Nephron progenitor cell (in vitro differentiated cells): ENCODE measurements at regions not wholly inside any gene's neighbourhood (a gene's known extent, or its start where the extent isn't known, plus 50 kb on each side); places are given as distances from the start of the nearest gene placed in this dataset.

Experiments used
- DNase-seq: peaks from one replicate; pipeline ENCODE4 v3.0.0; 2021
- H3K27ac Mint-ChIP-seq: 2 replicates; pipeline ENCODE4 v1.8.0; 2021; ENCODE audit warnings: mild to moderate bottlenecking, moderate library complexity, mixed read lengths
- H3K27me3 Mint-ChIP-seq: 2 replicates; pipeline ENCODE4 v1.8.0; 2021; ENCODE audit warnings: mild to moderate bottlenecking, low read depth, mixed read lengths; ENCODE audit not compliant: poor library complexity
- H3K36me3 Mint-ChIP-seq: 2 replicates; pipeline ENCODE4 v1.8.0; 2021; ENCODE audit warnings: low read depth, mixed read lengths
- H3K4me1 Mint-ChIP-seq: 2 replicates; pipeline ENCODE4 v1.8.0; 2021; ENCODE audit warnings: mixed read lengths
- H3K4me3 Mint-ChIP-seq: 2 replicates; pipeline ENCODE4 v1.8.0; 2021; ENCODE audit warnings: mild to moderate bottlenecking, moderate library complexity, mixed read lengths
- H3K9me3 Mint-ChIP-seq: 2 replicates; pipeline ENCODE4 v1.8.0; 2021; ENCODE audit warnings: mild to moderate bottlenecking, moderate library complexity, mixed read lengths
- TF ChIP-seq, protein P1 (sequence below): fragments of 200-600 bp; sonication (generic); IDR thresholded peaks from 2 replicates; pipeline ENCODE4 v1.5.0; 2021; ENCODE audit warnings: antibody characterized with exemption

DNA sequence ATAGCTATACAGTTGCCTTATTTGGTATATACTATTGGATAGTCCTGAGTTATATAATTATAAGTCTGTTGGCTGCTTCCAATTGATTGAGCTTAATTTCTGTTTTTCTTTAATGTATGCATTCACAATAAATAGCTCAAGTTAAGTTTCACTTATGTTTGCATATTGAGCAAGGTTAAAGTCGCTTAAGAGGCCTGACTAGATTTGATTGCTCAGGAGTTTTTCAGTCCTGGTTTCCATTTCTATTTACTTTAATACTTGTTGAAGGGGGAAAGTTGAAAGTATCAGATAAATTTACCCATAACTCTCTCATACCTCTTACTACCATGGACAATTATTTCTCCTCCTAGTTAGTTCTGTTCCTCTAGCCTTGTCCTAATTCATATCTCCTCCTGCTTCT lies 294.7 kb downstream of the ARL4A start:
- Mint-ChIP-seq H3K9me3 (no peaks in the 10 kb centered on the region), H3K4me1 (no peaks in the 10 kb centered on the region)
- TF ChIP-seq, protein P1, sequence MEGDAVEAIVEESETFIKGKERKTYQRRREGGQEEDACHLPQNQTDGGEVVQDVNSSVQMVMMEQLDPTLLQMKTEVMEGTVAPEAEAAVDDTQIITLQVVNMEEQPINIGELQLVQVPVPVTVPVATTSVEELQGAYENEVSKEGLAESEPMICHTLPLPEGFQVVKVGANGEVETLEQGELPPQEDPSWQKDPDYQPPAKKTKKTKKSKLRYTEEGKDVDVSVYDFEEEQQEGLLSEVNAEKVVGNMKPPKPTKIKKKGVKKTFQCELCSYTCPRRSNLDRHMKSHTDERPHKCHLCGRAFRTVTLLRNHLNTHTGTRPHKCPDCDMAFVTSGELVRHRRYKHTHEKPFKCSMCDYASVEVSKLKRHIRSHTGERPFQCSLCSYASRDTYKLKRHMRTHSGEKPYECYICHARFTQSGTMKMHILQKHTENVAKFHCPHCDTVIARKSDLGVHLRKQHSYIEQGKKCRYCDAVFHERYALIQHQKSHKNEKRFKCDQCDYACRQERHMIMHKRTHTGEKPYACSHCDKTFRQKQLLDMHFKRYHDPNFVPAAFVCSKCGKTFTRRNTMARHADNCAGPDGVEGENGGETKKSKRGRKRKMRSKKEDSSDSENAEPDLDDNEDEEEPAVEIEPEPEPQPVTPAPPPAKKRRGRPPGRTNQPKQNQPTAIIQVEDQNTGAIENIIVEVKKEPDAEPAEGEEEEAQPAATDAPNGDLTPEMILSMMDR = no peak

DNA sequence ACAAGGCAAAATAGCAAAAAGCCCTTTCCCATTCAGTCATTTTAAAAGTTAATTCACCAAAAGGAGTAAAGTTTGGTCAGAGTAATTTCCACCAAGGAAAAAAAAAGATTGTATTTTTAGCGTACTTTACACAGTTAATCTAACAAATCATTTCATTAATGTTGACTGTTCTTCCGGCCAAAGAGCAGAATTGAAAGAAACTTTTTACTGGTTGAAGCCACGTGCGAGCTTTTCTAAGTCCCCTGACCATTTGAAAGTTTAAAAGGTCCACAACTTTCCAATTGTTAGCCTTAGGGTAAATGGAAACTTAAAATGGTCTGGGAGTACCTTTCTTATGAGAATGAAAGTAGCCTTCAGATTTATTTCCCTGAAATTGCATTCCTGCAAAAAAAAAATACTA lies 296.7 kb downstream of the ARL4A start:
- Mint-ChIP-seq H3K9me3 (no peaks in the 10 kb centered on the region), H3K4me1 (peaks cover 7% of the 10 kb centered on the region)

More for the DNA sequence above, 294.7 kb downstream of the ARL4A start:
- no peaks in the 10 kb centered on the region for H3K27me3 Mint-ChIP-seq
- H3K4me3 Mint-ChIP-seq = no peak overlapping the region
- DNase-seq = no peak
- no peaks in the 10 kb centered on the region for H3K36me3 Mint-ChIP-seq
- no peak overlapping the region for H3K27ac Mint-ChIP-seq

DNA sequence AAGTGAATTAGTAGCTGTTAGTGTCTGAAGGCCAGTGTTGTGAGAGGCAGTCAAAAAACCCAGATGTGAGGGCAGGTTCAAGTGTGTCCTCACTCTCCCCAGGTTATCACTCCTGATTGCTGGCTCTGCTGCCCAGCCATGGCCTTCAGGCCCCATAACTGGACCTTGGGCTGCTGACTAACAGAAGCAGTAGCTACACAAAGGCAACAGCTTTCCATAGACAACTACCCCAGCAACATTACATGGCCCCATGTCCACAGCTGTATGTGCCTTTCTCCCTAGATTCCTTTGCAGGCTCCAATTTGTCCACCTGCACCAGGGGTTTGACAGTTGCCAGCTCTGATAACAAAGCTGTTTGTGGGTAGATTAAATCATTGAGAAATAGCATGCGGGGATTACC lies 297.8 kb downstream of the ARL4A start:
- TF ChIP-seq, protein P1 = no peak
- Mint-ChIP-seq H3K4me3 (no peak overlapping the region), H3K4me1 (peaks cover 16% of the 10 kb centered on the region), H3K9me3 (no peaks in the 10 kb centered on the region), H3K27ac (no peak overlapping the region), H3K27me3 (peaks cover 5% of the 10 kb centered on the region), H3K36me3 (no peaks in the 10 kb centered on the region)
- DNase-seq = no peak

More for the DNA sequence above, 296.7 kb downstream of the ARL4A start:
- Mint-ChIP-seq H3K27ac (no peak overlapping the region), H3K4me3 (no peak overlapping the region), H3K36me3 (no peaks in the 10 kb centered on the region), H3K27me3 (peaks cover 5% of the 10 kb centered on the region)
- TF ChIP-seq, protein P1 = no peak
- DNase-seq = no peak

GRCh38 chr7:12985752-12986151 lies 298.3 kb downstream of the ARL4A start:
- no peak for DNase-seq
- Mint-ChIP-seq H3K27me3 (peaks cover 5% of the 10 kb centered on the region), H3K9me3 (no peaks in the 10 kb centered on the region), H3K4me1 (peaks cover 16% of the 10 kb centered on the region), H3K36me3 (no peaks in the 10 kb centered on the region), H3K27ac (no peak overlapping the region), H3K4me3 (no peak overlapping the region)
- TF ChIP-seq, protein P1 = no peak

DNA sequence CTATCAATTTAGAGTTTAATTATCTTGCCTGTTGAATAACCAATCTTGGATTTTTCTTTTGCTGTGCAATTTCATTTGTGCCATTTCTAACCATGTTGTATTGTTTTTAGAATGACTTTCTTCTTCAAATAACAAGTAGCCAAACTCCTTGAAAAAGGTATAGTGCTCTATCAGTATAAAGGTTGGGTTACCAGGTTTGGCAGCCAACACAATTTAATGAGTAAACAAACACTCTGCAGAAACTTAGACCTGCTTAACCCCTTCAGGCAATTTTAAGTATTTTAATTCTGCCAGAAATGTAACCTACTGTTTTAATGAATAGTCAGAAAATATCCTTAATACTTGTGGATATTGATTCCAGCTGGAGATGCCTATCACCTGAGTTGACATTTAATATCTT lies 299.8 kb downstream of the ARL4A start:
- H3K36me3 Mint-ChIP-seq = no peaks in the 10 kb centered on the region
- H3K4me1 Mint-ChIP-seq = peaks cover 16% of the 10 kb centered on the region

DNA sequence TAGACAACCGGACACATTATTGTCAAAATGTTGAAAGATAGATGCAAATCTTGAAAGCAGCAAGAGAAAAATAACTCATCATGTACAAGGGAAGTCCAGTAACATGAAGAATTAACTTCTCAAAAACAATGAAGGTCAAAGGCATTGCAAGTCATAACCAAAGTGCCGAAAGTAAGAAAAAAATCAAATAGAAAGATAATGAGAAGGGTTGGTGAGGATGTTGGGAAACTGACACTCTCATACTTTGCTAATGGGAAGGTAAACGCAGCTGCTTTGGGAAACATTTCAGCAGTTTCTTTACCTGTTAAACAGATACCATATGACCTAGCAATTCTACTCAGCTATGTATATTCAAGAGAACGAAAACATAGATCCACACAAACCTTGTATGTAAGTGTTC lies 303.0 kb downstream of the ARL4A start:
- Mint-ChIP-seq H3K9me3 (no peaks in the 10 kb centered on the region), H3K27me3 (peaks cover 8% of the 10 kb centered on the region), H3K27ac (no peak overlapping the region), H3K4me3 (no peak overlapping the region), H3K36me3 (no peaks in the 10 kb centered on the region), H3K4me1 (peaks cover 16% of the 10 kb centered on the region)
- TF ChIP-seq, protein P1 = no peak
- no peak for DNase-seq

More for the DNA sequence above, 299.8 kb downstream of the ARL4A start:
- H3K9me3 Mint-ChIP-seq = no peaks in the 10 kb centered on the region
- no peak overlapping the region for H3K27ac Mint-ChIP-seq
- no peak overlapping the region for H3K4me3 Mint-ChIP-seq
- no peak for DNase-seq
- TF ChIP-seq, protein P1 = no peak
- H3K27me3 Mint-ChIP-seq = peaks cover 5% of the 10 kb centered on the region
